HepG2 (cell line): ENCODE measurements at regions not wholly inside any gene's neighbourhood (a gene's known extent, or its start where the extent isn't known, plus 50 kb on each side); places are given as distances from the start of the nearest gene placed in this dataset.

Experiments
- SMAD1 ChIP-seq: sonication (generic); formaldehyde crosslinking; IDR thresholded peaks from 2 replicates; pipeline ENCODE4 v1.4.0; 2020; ENCODE audit warnings: missing genetic modification reagents, low read depth, mild to moderate bottlenecking, borderline replicate concordance
- ZBTB8A ChIP-seq: sonication (generic); formaldehyde crosslinking; IDR thresholded peaks from 2 replicates; pipeline ENCODE4 v1.4.0; 2020; ENCODE audit warnings: mild to moderate bottlenecking, low read depth, missing genetic modification reagents, borderline replicate concordance
- TF ChIP-seq, protein P1 (sequence below): sonication (generic); formaldehyde crosslinking; IDR thresholded peaks from 2 replicates; pipeline ENCODE4 v1.5.1; 2020; ENCODE audit warnings: missing genetic modification reagents, mild to moderate bottlenecking, borderline replicate concordance

DNA sequence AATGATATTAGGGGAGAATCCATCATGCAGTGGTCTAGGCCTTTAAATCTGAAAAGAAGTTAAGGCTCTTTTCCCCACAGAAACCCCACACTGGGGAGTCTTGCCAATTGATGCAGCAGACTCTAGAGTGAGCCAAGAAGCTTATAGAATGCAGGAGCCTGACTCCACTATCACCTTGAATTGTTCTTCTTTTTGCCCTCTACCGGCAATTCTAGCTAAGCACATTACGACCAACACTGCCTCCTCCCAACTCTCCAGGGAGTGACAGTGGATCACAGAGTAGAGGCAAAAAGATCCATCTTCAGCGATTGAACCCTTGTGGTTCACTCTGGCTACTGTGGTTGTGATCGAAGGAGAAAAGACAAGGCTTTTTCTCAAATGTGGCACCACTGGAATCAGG is 331.5 kb downstream of the NKX6-1 start:
- TF ChIP-seq, protein P1, sequence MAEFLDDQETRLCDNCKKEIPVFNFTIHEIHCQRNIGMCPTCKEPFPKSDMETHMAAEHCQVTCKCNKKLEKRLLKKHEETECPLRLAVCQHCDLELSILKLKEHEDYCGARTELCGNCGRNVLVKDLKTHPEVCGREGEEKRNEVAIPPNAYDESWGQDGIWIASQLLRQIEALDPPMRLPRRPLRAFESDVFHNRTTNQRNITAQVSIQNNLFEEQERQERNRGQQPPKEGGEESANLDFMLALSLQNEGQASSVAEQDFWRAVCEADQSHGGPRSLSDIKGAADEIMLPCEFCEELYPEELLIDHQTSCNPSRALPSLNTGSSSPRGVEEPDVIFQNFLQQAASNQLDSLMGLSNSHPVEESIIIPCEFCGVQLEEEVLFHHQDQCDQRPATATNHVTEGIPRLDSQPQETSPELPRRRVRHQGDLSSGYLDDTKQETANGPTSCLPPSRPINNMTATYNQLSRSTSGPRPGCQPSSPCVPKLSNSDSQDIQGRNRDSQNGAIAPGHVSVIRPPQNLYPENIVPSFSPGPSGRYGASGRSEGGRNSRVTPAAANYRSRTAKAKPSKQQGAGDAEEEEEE (CRISPR knock-in tag) = no peak
- TF ChIP-seq ZBTB8A (no peak), SMAD1 (CRISPR knock-in tag) (no peak)
